ENCODE measurements at regions not wholly inside any gene's neighbourhood (a gene's known extent, or its start where the extent isn't known, plus 50 kb on each side); places are given as distances from the start of the nearest gene placed in this dataset.

DNA sequence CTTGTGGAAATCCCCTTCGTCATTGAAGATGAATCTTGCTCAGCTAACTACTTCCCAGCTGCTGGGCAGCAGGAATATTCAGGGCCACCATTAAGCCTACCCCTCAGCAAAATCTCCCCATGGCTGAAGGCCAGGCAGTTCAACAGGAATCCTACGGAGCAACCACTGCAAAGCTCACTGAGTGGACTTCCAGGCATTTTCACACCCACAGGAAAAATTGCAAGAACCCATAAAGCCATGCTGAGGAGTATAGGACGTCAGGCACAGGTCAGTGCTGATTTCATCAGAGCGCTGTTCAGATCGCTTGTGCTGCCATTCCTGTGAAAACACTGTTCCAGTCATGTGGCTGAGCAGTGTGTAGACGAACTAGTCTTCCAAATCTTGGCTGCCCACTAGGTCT, 134.8 kb upstream of the TACR1 start:
- no peak overlapping the region for H3K27ac ChIP-seq
- H3K36me3 ChIP-seq (ENCODE audit: low read depth, missing control alignments) = no peaks in the 10 kb centered on the region
- H3K4me1 ChIP-seq = no peaks in the 10 kb centered on the region
- WGBS, 2 donors = 81 to 92% methylated on average over 6 of the region's 6 CpGs
- TF ChIP-seq, protein P1, sequence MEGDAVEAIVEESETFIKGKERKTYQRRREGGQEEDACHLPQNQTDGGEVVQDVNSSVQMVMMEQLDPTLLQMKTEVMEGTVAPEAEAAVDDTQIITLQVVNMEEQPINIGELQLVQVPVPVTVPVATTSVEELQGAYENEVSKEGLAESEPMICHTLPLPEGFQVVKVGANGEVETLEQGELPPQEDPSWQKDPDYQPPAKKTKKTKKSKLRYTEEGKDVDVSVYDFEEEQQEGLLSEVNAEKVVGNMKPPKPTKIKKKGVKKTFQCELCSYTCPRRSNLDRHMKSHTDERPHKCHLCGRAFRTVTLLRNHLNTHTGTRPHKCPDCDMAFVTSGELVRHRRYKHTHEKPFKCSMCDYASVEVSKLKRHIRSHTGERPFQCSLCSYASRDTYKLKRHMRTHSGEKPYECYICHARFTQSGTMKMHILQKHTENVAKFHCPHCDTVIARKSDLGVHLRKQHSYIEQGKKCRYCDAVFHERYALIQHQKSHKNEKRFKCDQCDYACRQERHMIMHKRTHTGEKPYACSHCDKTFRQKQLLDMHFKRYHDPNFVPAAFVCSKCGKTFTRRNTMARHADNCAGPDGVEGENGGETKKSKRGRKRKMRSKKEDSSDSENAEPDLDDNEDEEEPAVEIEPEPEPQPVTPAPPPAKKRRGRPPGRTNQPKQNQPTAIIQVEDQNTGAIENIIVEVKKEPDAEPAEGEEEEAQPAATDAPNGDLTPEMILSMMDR (IDR thresholded peaks at IDR 0.05) = no peak
- TF ChIP-seq POLR2A (IDR thresholded peaks at IDR 0.05) = no peak
- no peak overlapping the region for H3K4me3 ChIP-seq
- H3K9me3 ChIP-seq = no peaks in the 10 kb centered on the region
- no peaks in the 10 kb centered on the region for H3K27me3 ChIP-seq
- no peak for DNase-seq
- intact Hi-C loops (cut with DNase I; ENCODE audit: low total_unique reads) = no loop called here

- Histone ChIP-seq H3K36me3 (ENCODE audit: low read depth, missing control alignments) (no peaks in the 10 kb centered on the region), H3K27me3 (no peaks in the 10 kb centered on the region), H3K9me3 (no peaks in the 10 kb centered on the region), H3K27ac (no peak overlapping the region), H3K4me3 (no peak overlapping the region), H3K4me1 (no peaks in the 10 kb centered on the region)
- DNase-seq = no peak
- TF ChIP-seq POLR2A (IDR thresholded peaks at IDR 0.05) = no peak
- TF ChIP-seq, protein P1 (IDR thresholded peaks at IDR 0.05) = no peak
- intact Hi-C loops (cut with DNase I; ENCODE audit: low total_unique reads) = no loop called here
- 92 to 97% methylated on average over 2 of the region's 2 CpGs for WGBS, 2 donors
These were observed 134.3 kb upstream of the TACR1 start for GRCh38 chr2:75333646-75334045.

DNA sequence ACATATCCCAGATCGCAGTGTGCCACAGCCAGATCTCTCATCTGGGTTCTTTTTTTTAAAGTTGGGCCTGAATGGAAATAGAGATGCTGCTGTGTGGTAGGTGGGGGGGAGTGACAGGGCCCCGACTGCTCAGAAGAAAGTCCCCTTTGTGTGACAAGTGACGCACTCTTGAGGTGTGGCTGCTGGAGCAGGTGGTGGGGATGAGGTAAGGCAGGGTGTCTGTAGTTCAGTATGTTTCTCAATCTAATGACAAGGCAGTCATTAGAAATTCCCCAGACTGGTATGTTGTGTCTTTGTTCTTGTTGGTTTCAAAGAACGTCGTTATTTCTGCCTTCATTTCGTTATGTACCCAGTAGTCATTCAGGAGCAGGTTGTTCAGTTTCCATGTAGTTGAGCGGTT, 128.8 kb upstream of the TACR1 start:
- no peak for DNase-seq
- Histone ChIP-seq H3K27me3 (no peaks in the 10 kb centered on the region), H3K36me3 (ENCODE audit: low read depth, missing control alignments) (no peaks in the 10 kb centered on the region), H3K4me3 (no peak overlapping the region), H3K9me3 (no peaks in the 10 kb centered on the region), H3K27ac (no peak overlapping the region), H3K4me1 (no peaks in the 10 kb centered on the region)
- WGBS, 2 donors = 93% methylated on average over 7 of the region's 7 CpGs
- TF ChIP-seq POLR2A (IDR thresholded peaks at IDR 0.05) = no peak
- TF ChIP-seq, protein P1 (IDR thresholded peaks at IDR 0.05) = no peak
- intact Hi-C loops (cut with DNase I; ENCODE audit: low total_unique reads) = no loop called here

DNA sequence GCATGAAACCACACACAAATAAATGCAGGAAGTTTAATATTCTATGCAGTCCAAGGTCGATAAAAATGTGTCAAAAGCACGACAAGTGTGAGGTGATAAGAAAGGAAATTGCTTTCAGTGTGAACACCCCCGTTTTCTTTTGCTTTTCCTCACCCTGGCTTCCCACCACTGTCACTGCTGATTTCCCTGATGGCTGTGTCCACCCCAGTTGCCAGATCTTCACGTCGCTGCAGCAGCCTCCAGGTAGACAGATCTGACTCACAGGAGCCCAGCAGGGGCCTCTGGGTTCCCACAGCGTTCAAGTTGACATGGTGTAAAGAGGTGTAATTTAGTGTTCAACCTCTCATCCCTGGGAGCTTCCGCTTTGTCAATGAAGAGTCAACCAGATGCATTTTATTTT, 128.0 kb upstream of the TACR1 start:
- Histone ChIP-seq H3K4me3 (no peak overlapping the region), H3K36me3 (ENCODE audit: low read depth, missing control alignments) (no peaks in the 10 kb centered on the region), H3K9me3 (no peaks in the 10 kb centered on the region), H3K27ac (no peak overlapping the region), H3K27me3 (no peaks in the 10 kb centered on the region), H3K4me1 (no peaks in the 10 kb centered on the region)
- no peak for TF ChIP-seq POLR2A (IDR thresholded peaks at IDR 0.05)
- TF ChIP-seq, protein P1 (IDR thresholded peaks at IDR 0.05) = no peak
- WGBS, 2 donors = 79 to 80% methylated on average over 7 of the region's 7 CpGs
- intact Hi-C loops (cut with DNase I; ENCODE audit: low total_unique reads) = no loop called here
- no peak for DNase-seq

DNA sequence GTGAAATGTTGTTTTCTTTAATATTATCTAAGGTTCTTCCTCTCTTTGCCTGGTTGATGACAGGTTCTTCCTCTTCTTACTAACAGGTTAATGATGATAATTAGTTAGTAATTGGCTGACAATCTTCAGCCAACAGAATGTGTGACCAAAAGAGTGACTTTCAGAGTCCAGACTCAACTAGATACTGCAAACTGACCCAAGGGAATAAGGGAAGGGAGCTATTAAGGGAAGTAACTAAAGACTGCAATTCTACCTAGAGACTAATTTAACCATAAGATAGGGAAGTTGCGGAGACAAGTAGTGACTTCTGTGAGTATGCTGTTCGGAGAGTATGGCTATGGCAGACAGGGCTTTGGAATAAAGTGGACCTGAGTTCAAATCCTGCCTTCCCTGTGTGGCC, 127.3 kb upstream of the TACR1 start:
- intact Hi-C loops (cut with DNase I; ENCODE audit: low total_unique reads) = no loop called here
- Histone ChIP-seq H3K4me1 (no peaks in the 10 kb centered on the region), H3K27me3 (no peaks in the 10 kb centered on the region), H3K4me3 (no peak overlapping the region), H3K36me3 (ENCODE audit: low read depth, missing control alignments) (no peaks in the 10 kb centered on the region), H3K27ac (no peak overlapping the region), H3K9me3 (no peaks in the 10 kb centered on the region)
- no peak for DNase-seq
- TF ChIP-seq, protein P1 (IDR thresholded peaks at IDR 0.05) = no peak
- no peak for TF ChIP-seq POLR2A (IDR thresholded peaks at IDR 0.05)
- WGBS, 2 donors = 85 to 91% methylated on average over 2 of the region's 2 CpGs

All from testis (tissue), 2 donors.